GM21737 (cell line): ENCODE measurements at regions not wholly inside any gene's neighbourhood (a gene's known extent, or its start where the extent isn't known, plus 50 kb on each side); places are given as distances from the start of the nearest gene placed in this dataset.

Source experiments
- ATAC-seq: cut with Tn5 transposase; IDR thresholded peaks from one replicate; pipeline ENCODE4 v1.9.1; 2021; ENCODE audit warnings: mild to moderate bottlenecking, moderate library complexity; ENCODE audit not compliant: unreplicated experiment

DNA sequence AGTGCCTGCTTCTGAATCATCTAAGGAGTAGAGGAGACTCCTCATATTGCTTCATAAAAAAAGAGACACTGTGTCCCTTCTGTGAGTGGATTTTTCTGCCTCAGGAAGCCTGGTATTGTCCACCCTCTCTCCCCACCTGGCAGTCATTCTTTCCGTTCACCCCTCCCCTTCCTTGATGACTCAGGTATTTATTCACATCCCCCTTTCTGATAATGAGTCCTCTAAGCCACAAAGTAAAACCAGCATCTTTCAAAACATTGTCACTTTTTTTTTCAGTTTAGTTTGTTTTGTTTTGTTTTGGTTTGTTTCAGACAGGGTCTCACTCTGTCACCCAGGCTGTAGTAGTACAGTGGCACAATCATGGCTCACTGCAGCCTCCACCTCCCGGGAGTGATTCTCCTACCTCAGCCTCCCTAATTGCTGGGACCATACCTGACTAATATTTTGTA, 65.2 kb upstream of the UBE2E1 start:
- peak; percentile 74 for ATAC-seq

DNA sequence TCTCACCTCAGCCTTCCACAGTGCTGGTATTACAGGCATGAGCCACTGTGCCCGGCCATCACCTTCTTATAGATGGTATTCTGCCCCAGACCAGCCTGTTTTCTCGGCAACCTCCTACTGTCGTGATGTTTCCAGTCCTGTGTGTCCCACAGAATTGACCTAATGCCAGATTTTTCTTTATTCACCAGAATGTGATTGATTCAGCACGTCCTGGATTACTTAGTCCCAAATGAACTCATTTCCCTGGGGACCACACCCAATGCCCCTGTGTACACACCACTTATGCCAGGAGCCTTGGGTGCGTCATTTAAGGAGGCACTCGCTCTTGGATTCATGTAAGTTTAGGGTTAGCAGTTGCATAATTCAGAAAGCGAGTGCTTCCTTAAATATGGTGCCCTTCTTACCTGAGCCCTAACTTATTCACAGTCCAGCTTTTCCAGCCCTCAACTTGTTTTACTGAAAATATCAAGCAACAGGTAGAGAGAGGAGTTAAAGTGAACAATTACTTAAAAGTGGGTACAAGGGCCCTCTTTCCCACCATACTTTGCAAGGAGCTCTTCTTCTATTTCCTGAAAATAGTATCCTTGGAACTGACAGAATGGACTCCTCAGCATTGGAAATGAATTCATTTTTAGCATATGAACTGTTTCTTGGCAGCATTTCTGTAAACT, 64.6 kb upstream of the UBE2E1 start:
- no peak for ATAC-seq

DNA sequence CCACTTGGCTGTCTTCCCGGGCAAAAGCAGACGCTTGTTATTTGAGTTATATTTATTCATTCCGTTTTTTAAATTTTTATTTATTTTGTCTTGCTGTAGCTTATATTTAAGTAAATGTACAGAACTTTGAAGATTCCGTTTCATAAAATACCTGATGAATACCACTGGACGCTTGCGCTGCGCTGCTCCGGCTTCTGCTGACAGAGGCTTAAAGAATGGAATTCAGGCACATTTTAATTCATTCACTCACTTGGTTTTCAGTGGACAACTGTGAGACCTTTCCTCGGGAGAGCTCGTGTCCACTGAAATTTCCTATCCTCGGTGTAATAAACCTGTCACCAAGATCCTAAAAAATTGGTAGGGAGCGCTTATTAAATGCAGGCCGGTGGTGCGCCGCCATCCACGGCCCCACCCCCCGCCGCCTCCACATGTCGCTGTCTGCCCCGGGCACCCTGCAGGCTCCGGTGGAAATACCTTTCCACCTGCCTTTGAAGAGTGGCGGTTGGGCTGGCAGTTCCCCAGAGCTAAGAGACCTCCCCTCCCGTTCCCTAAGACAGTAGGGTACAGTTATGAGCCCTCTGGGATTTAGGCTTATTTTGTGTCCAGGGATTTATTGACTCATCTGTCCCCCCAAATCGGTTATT, 62.5 kb upstream of the UBE2E1 start:
- ATAC-seq: no peak

DNA sequence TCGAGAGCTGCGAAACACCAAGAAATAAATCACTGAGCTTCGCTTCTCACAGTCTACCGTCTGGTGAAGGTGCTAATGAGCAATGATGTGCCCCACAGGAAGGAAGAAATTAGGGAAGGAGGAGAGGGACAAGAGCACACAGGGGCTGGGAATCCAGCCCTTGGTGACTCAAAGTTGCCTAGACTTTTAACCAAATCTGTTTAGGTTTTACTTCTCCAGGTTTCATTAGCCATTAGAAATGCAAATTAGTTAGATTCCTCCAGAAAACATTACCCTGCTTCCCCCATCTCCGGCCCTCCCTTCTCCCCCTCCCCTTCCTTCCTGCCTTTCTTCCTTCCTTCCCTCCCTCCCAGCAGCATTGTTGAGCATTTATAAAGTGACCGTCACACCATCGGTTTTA, 59.3 kb upstream of the UBE2E1 start:
- ATAC-seq: no peak

DNA sequence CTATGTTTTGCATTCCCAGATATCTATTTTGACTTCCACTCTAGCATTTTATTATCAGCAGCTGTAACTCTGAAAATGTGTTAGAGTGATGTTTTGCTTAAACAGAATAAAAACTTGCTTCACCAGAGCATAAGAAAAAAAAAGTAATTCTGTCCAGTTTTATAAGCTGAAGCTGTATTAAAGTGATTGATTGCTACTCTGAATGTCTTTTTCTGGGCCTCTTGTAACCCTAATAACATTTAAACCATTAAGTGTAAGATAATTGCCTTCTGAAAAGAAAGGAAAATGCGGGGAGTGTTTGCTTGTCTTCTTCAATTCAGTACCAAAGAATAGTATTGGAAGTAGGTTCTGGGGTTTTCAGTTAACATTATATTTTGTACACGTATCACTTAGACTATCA, 57.9 kb upstream of the UBE2E1 start:
- ATAC-seq: no peak

DNA sequence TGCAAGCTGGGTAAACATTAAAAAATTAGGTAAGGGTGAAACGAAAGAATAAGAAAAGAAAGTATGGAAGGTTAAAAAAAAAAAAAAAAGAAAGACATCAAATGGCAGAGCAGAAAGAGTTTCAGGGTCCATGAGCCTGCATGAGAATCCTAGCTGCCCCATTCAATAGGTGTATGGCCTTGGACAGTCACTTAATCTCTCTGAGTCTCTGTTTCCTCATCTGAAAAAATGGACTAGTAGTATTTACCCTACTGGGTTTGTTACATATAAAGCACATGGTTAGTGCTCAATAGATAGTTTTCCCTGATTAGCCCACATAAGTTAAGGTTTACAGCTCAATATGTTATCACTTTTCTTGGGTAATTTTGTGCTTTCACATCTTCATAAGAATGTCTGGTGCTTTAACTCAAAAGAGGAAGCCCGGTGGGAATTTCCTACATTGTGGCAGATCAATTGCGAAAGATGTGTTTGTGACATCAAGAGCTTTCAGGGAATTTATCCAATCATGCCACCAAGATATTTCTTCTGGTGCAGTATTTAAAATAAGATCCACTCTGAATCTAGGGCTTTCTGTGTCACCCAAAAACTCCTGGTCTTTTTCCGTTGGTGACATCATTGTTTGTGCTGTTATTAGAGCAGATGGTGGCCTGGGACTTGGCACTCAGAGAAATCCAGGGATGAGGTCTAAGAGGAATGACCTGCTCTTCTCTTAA, 57.2 kb upstream of the UBE2E1 start:
- ATAC-seq: no peak

DNA sequence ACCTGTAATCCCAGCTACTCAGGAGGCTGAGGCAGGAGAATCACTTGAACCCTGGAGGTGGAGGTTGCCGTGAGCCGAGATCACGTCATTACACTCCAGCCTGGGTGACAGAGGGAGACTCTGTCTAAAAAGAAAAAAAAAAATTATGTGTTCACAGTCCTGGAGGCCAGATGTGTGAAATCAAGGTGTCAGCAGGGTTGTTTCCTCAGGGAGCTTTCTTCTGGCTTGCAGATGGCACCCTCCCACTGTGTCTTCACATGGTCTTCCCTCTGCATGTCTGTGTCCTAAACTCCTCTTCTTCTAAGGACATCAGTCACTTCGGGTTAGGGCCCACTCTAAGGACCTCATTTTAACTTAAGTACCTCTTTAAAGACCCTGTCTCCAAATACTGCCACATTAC, 56.1 kb upstream of the UBE2E1 start:
- no peak for ATAC-seq

DNA sequence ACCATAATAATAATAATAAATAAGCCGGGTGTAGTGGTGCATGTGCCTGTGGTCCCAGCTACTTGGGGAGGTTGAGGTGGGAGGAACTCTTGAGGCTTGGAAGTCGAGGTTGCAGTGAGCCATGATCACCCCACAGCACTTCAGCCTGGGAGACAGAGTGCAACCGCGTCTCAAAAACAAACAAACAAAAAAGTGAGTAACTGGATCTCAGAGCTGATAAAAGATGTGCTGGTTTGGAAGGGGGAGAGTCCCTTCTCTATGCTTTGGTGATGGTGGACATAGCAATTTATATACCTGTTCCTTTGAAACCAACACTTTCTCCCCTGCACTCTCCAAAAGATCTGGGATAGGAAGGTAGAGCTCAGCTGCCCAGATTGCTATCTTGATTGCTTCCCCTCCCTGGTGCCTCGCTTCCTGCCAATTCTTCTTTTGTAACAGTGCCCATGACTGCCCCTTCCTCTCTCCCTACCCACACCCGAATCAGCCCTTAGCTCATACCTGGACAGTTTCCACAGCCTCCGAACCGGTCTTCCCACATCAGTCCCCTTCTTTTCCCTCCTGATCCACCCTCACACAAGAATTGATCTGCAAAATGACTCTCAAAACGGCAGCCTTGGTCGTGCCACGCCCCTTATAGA, 55.1 kb upstream of the UBE2E1 start:
- ATAC-seq: no peak

DNA sequence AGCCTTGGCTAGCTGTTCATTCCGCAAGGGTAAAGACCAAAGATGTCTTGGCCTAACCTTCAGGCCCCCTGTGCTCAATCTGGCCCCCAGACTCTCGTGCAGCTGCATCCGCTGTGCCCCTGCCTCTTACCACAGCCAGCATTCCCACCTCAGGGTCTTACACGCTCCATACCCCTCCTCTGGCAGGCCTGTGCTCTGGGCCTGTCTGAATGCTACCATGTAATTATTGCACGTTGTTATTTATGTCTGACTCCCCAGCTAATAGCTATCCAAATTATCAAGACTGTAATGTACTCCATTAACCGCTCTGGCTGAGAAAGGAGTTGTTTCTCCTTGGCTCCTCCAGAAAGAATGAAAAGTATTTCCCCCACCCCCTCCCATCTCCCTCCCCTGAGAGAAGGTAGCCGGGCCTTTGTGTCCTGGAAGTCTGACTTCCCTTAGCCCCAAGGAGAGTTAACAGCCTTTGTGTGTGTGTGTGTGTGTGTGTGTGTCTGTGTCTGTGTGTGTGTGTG, 54.5 kb upstream of the UBE2E1 start:
- no peak for ATAC-seq

DNA sequence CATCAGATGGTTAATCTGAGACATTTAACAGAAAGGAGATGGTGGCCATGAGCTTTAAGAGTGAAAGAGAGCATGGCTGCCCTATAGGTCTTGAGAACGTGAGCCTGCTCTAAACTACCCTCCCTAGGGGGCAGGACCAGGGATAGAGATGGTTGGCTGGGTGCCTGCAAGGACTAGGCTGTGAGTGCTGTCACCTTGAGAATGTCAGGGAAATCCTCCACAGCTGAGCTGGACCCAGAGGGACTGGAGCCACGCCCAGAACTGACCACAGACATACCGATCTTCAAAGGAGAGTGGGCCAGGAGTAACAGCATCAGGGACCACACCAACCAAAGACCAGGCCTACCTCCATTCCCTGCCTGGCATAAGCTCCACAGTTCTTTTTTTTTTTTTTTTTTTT, 53.6 kb upstream of the UBE2E1 start:
- ATAC-seq: no peak

DNA sequence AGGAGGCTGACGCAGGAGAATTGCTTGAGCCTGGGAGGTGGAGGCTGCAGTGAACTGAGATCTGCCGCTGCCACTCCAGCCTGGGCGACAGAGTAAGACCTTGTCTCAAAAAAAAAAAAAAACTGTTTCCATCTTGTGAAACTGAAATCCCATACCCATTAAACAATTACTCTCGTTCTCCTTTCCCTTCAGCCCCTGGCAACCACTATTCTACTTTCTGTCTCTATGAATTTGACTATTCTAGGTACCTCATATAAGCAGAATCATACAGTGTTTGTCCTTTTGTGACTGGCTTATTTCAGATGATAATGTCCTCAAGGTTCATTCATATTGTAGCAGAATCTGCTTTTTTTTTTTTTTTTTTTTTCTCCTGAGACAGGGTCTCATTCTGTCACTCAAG, 51.5 kb upstream of the UBE2E1 start:
- no peak for ATAC-seq
